ENCODE measurements at regions not wholly inside any gene's neighbourhood (a gene's known extent, or its start where the extent isn't known, plus 50 kb on each side); places are given as distances from the start of the nearest gene placed in this dataset.
"Not testable (repeated sequence)": the region's sequence is repeated elsewhere in the genome, so short reads cannot be mapped to it uniquely, and the experiment has no call there.

DNA sequence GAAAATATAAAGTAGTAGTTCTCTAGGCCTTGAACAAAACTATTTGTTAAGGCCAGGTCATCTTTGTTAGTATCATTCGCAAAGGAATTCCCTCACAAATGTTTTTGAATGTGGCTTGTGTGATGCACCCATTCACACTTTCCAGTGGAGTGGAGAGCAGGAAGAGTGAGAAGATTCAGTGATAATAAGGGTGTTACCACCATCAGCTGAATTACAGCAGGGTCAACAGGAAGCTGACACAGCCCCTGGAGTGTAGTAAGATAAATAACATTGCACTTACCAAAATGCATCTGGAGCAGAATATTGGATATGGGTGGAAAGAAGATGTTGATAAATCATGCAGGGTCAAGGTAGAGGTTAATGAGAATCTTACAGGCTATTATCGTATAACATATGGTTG lies 231.0 kb downstream of the DSC3 start:
- ChIA-PET CTCF (no interaction called here), POLR2A (no interaction called here)
- no peaks in the 10 kb centered on the region for H3K27me3 Mint-ChIP-seq
- ATAC-seq (ENCODE audit: low read depth) (no peak), DNase-seq (no peak)
- H3K36me3 Mint-ChIP-seq (ENCODE audit: low read depth), result no peaks in the 10 kb centered on the region
- intact Hi-C loops (cut with micrococcal nuclease), result no loop called here
- H3K9me3 Mint-ChIP-seq, result peaks cover 15% of the 10 kb centered on the region
- H3K4me3 Mint-ChIP-seq, result no peak overlapping the region
- no peaks in the 10 kb centered on the region for H3K4me1 Mint-ChIP-seq
- H3K27ac Mint-ChIP-seq, result no peak overlapping the region
- TF ChIP-seq, protein P1, sequence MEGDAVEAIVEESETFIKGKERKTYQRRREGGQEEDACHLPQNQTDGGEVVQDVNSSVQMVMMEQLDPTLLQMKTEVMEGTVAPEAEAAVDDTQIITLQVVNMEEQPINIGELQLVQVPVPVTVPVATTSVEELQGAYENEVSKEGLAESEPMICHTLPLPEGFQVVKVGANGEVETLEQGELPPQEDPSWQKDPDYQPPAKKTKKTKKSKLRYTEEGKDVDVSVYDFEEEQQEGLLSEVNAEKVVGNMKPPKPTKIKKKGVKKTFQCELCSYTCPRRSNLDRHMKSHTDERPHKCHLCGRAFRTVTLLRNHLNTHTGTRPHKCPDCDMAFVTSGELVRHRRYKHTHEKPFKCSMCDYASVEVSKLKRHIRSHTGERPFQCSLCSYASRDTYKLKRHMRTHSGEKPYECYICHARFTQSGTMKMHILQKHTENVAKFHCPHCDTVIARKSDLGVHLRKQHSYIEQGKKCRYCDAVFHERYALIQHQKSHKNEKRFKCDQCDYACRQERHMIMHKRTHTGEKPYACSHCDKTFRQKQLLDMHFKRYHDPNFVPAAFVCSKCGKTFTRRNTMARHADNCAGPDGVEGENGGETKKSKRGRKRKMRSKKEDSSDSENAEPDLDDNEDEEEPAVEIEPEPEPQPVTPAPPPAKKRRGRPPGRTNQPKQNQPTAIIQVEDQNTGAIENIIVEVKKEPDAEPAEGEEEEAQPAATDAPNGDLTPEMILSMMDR (IDR thresholded peaks at IDR 0.05), result no peak

DNA sequence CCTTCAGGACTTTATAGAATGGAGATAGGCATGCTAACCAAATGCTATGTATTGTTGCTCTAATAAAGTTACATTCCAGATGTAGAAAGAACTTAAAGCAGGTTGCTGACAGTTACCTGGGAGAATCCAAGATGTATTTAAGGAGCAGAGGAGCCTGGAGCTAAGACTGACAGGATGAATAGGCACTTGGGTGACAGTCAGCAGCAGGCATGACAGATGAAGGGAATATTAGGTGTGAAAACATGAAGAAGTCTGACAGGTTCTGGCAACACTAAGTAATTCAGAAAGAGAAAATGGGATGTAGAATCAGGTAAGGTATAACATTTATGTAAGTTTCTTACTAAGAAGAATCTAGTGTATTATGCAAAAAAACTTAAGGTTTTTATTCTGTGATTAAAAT lies 232.0 kb downstream of the DSC3 start:
- intact Hi-C loops (cut with micrococcal nuclease), result no loop called here
- Mint-ChIP-seq H3K9me3 (peaks cover 8% of the 10 kb centered on the region), H3K4me1 (no peaks in the 10 kb centered on the region), H3K4me3 (no peak overlapping the region), H3K27ac (no peak overlapping the region), H3K36me3 (ENCODE audit: low read depth) (no peaks in the 10 kb centered on the region), H3K27me3 (no peaks in the 10 kb centered on the region)
- ATAC-seq (ENCODE audit: low read depth) (no peak), DNase-seq (no peak)
- TF ChIP-seq, protein P1 (IDR thresholded peaks at IDR 0.05), result no peak
- ChIA-PET CTCF (no interaction called here), POLR2A (no interaction called here)

DNA sequence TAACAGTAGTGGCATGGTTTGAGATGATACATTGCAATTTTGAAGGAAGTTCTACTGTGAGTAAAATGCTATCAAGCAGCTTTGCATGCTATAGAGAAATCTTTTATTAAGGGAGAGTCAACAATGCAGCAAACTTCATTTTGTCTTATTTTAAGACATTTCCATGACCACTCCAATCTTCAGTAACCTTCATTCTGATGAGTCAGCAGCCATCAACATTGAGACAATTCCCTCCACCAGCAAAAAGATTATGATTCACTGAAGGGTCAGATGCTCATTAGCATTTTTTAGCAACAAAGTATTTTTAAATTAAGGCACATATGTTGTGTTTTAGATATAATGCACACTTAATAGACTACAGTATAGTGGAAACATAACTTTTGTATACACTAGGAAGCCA lies 235.7 kb downstream of the DSC3 start:
- intact Hi-C loops (cut with micrococcal nuclease), result no loop called here
- Mint-ChIP-seq H3K27me3 (no peaks in the 10 kb centered on the region), H3K4me1 (no peaks in the 10 kb centered on the region), H3K4me3 (no peak overlapping the region), H3K36me3 (ENCODE audit: low read depth) (no peaks in the 10 kb centered on the region), H3K27ac (no peak overlapping the region), H3K9me3 (peaks cover 7% of the 10 kb centered on the region)
- DNase-seq, result no peak
- POLR2A ChIA-PET, result no interaction called here
- TF ChIP-seq, protein P1 (IDR thresholded peaks at IDR 0.05), result no peak
- CTCF ChIA-PET, result no interaction called here
- ATAC-seq (ENCODE audit: low read depth), result no peak

DNA sequence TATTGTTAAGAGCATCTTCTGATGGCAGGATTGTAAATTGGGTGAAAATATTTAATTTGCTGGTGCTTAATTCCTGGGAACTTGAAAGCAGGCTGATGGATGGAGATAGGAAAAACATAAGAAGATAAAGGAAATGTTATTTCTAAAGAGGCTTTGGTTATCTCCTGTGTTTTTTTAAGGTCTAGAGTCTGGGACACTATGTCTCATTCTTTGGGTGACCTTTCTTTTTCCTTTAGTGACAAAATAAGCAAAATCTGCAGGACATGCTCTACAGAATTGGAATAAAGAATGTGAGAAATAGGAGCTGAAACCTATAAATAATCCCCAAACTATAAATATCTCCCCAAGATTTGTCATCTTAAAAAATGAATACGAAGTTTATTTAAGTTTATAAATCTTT lies 241.7 kb downstream of the DSC3 start:
- POLR2A ChIA-PET, result no interaction called here
- Mint-ChIP-seq H3K4me3 (no peak overlapping the region), H3K27ac (no peak overlapping the region), H3K4me1 (no peaks in the 10 kb centered on the region), H3K9me3 (no peaks in the 10 kb centered on the region), H3K36me3 (ENCODE audit: low read depth) (no peaks in the 10 kb centered on the region), H3K27me3 (no peaks in the 10 kb centered on the region)
- CTCF ChIA-PET, result no interaction called here
- ATAC-seq (ENCODE audit: low read depth) (no peak), DNase-seq (no peak)
- intact Hi-C loops (cut with micrococcal nuclease), result no loop called here
- TF ChIP-seq, protein P1 (IDR thresholded peaks at IDR 0.05), result no peak

DNA sequence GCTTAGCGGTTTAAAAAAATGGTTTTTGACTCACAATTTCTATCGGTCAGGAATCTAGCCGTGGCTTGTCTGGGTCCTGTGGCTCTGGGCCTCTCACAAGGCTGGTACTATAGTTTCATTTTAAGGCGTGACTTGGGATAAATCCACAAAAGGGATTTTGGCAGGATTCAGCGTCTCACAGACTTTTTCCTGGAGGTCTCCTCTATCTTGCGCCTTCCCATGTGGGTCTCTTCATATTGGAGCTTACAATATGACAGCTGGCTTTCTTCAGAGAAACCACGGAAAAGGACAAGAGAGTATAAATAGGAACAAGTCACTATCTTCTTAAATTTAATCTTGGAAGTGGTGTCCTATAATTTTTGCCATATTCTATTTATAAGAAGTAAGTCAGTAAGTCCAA lies 250.5 kb downstream of the DSC3 start:
- no peak overlapping the region for H3K27ac Mint-ChIP-seq
- ATAC-seq (ENCODE audit: low read depth) (no peak), DNase-seq (no peak)
- CTCF ChIA-PET, result no interaction called here
- peaks cover 5% of the 10 kb centered on the region for H3K9me3 Mint-ChIP-seq
- POLR2A ChIA-PET, result no interaction called here
- no peak overlapping the region for H3K4me3 Mint-ChIP-seq
- intact Hi-C loops (cut with micrococcal nuclease), result no loop called here
- TF ChIP-seq, protein P1 (IDR thresholded peaks at IDR 0.05), result no peak
- H3K27me3 Mint-ChIP-seq, result no peaks in the 10 kb centered on the region
- H3K36me3 Mint-ChIP-seq (ENCODE audit: low read depth), result no peaks in the 10 kb centered on the region
- no peaks in the 10 kb centered on the region for H3K4me1 Mint-ChIP-seq

DNA sequence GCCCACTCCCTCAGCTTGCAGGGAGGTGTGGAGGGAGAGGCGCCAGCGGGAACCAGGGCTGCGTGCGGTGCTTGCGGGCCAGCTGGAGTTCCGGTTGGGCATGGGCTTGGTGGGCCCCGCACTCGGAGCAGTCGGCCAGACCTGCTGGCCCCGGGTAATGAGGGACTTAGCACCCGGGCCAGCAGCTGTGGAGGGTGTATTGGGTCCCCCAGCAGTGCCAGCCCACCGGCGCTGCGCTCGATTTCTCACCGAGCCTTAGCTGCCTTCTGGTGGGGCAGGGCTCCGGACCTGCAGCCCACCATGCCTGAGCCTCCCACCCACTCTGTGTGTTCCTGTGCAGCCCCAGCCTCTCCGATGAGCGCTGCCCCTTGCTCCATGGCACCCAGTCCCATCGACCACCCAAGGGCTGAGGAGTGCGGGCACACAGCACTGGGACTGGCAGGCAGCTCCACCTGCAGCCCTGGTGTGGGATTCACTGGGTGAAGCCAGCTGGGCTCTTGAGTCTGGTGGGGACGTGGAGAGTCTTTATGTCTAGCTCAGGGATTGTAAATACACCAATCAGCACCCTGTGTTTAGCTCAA lies 254.0 kb downstream of the DSC3 start:
- H3K27ac Mint-ChIP-seq; intact Hi-C loops (cut with micrococcal nuclease); POLR2A ChIA-PET; H3K27me3 Mint-ChIP-seq; H3K36me3 Mint-ChIP-seq (ENCODE audit: low read depth); DNase-seq; H3K4me1 Mint-ChIP-seq; ATAC-seq (ENCODE audit: low read depth); CTCF ChIA-PET; H3K9me3 Mint-ChIP-seq; H3K4me3 Mint-ChIP-seq: not testable (repeated sequence)
